Endothelial cell of umbilical vein (primary cell): ENCODE measurements at regions not wholly inside any gene's neighbourhood (a gene's known extent, or its start where the extent isn't known, plus 50 kb on each side); places are given as distances from the start of the nearest gene placed in this dataset.

ENCODE experiments used
- BruUV-seq: library from RNA; stranded (reverse); fragments of 400-500 nt; replicated peaks from 2 replicates; lab custom pipeline; 2021; lab: Mats Ljungman, UMichigan
- CTCF ChIA-PET: fragments of 300-600, 350-600 bp; sonication (Branson Sonifier 250); formaldehyde crosslinking; loops from one replicate; lab custom pipeline; 2021; ENCODE audit warnings: antibody characterized with exemption, inconsistent platforms; lab: Charles Lee
- POLR2A ChIA-PET: fragments of 300-600, 350-600 bp; sonication (Branson Sonifier 250); formaldehyde crosslinking; loops from one replicate; lab custom pipeline; 2021; ENCODE audit warnings: antibody characterized with exemption, inconsistent platforms; lab: Charles Lee
- DNase-seq: peaks from one replicate; pipeline ENCODE4 v3.0.0-alpha.2; 2011; ENCODE audit warnings: low read depth, low spot score
- FAIRE-seq: peaks from 2 replicates; lab custom pipeline; 2011; peaks lifted over from hg19 to GRCh38; lab: Jason Lieb, UNC
- H2AFZ ChIP-seq: 2 replicates; pipeline ENCODE4 v1.6.0; 2012; ENCODE audit warnings: low read depth, low read length, control low read depth, inconsistent platforms
- H3K27ac ChIP-seq: 2 replicates; pipeline ENCODE4 v1.5.1; 2011; ENCODE audit warnings: low read depth, mild to moderate bottlenecking, control low read depth, low read length, moderate library complexity; ENCODE audit not compliant: insufficient read depth
- H3K27me3 ChIP-seq, 2 experiments: 2 replicates each; pipeline versions ENCODE4 v1.6.0 to v1.6.1; 2011; ENCODE audit warnings: low read length in 2 of 2, mixed read lengths in 1 of 2; ENCODE audit not compliant: control insufficient read depth in 2 of 2, insufficient read depth in 2 of 2
- H3K36me3 ChIP-seq, 2 experiments: 2 replicates in 1 of 2; 3 replicates in 1 of 2; pipeline ENCODE4 v1.5.1; 2011; ENCODE audit warnings: low read length in 2 of 2, mild to moderate bottlenecking in 1 of 2, moderate library complexity in 1 of 2; ENCODE audit not compliant: control insufficient read depth in 2 of 2, insufficient read depth in 2 of 2; ENCODE audit errors: extremely low read depth in 1 of 2
- H3K4me1 ChIP-seq: 3 replicates; pipeline ENCODE4 v1.5.1; 2011; ENCODE audit warnings: mild to moderate bottlenecking, low read length; ENCODE audit not compliant: control insufficient read depth, insufficient read depth; ENCODE audit errors: extremely low read depth
- H3K4me2 ChIP-seq: 2 replicates; pipeline ENCODE4 v1.6.1; 2011; ENCODE audit warnings: low read length, control low read depth, mixed read lengths; ENCODE audit not compliant: insufficient read depth
- H3K4me3 ChIP-seq, 3 experiments: fragments of 200-600 bp in 1 of 3; sonication (generic), shearing (Covaris generic) in 1 of 3; replicated peaks in 1 of 3; 2 replicates each; pipeline ENCODE4 v1.5.1; 2011 to 2016; ENCODE audit warnings: control low read depth in 3 of 3, low read length in 3 of 3, mild to moderate bottlenecking in 2 of 3, inconsistent platforms in 1 of 3, low read depth in 1 of 3, moderate library complexity in 1 of 3; ENCODE audit not compliant: insufficient read depth in 1 of 3
- H3K79me2 ChIP-seq: 2 replicates; pipeline ENCODE4 v1.6.0; 2012; ENCODE audit warnings: low read length, inconsistent platforms; ENCODE audit not compliant: control insufficient read depth, insufficient read depth
- H3K9ac ChIP-seq: replicated peaks from 2 replicates; pipeline ENCODE3; 2011; ENCODE audit warnings: low read length, control low read depth; ENCODE audit not compliant: insufficient read depth; ENCODE audit errors: extremely low read depth
- H3K9me1 ChIP-seq: replicated peaks from 3 replicates; pipeline ENCODE4 v1.6.0; 2011; ENCODE audit warnings: mild to moderate bottlenecking, low read length; ENCODE audit not compliant: control insufficient read depth, insufficient read depth; ENCODE audit errors: extremely low read depth
- H3K9me3 ChIP-seq: replicated peaks from 2 replicates; pipeline ENCODE4 v1.5.1; 2012; ENCODE audit warnings: low read length, inconsistent platforms; ENCODE audit not compliant: control insufficient read depth, insufficient read depth
- H4K20me1 ChIP-seq: replicated peaks from 2 replicates; pipeline ENCODE3; 2011; ENCODE audit warnings: mild to moderate bottlenecking, low read length; ENCODE audit not compliant: control insufficient read depth, insufficient read depth; ENCODE audit errors: extremely low read depth
- EZH2 ChIP-seq: IDR thresholded peaks from 2 replicates; pipeline ENCODE4 v1.6.1; 2012; ENCODE audit warnings: borderline replicate concordance, low read depth, mild to moderate bottlenecking, moderate library complexity, low read length, inconsistent platforms; ENCODE audit not compliant: severe bottlenecking
- FOS ChIP-seq: IDR thresholded peaks from 2 replicates; pipeline ENCODE4 v1.6.1; 2011; ENCODE audit warnings: mild to moderate bottlenecking, low read length, moderate library complexity, borderline replicate concordance; ENCODE audit not compliant: insufficient read depth
- GATA2 ChIP-seq: IDR thresholded peaks from 2 replicates; pipeline ENCODE4 v1.7.0; 2011; ENCODE audit warnings: low read depth, mild to moderate bottlenecking, moderate library complexity, mixed read lengths, low read length; ENCODE audit not compliant: insufficient read length, insufficient read depth
- JUN ChIP-seq: IDR thresholded peaks from 2 replicates; pipeline ENCODE4 v1.6.1; 2011; ENCODE audit warnings: borderline replicate concordance, low read depth; ENCODE audit not compliant: insufficient read length, insufficient read depth
- MAX ChIP-seq: IDR thresholded peaks from 2 replicates; pipeline ENCODE4 v1.6.1; 2011; ENCODE audit not compliant: insufficient read depth, insufficient read length
- MYC ChIP-seq: IDR thresholded peaks from one replicate; pipeline ENCODE4 v1.6.1; 2011; ENCODE audit warnings: mild to moderate bottlenecking, low read depth, low read length
- POLR2A ChIP-seq: IDR thresholded peaks from 2 replicates; pipeline ENCODE4 v1.6.1; 2012; ENCODE audit warnings: low read depth, mild to moderate bottlenecking, control low read depth, low read length
- POLR2AphosphoS5 ChIP-seq: IDR thresholded peaks from 2 replicates; pipeline ENCODE4 v1.6.1; 2012; ENCODE audit warnings: low read depth, mild to moderate bottlenecking, control low read depth, low read length, moderate library complexity; ENCODE audit not compliant: insufficient read depth
- dilution Hi-C: fragments of 300-500 bp; cut with MboI; formaldehyde crosslinking; loops from one replicate; pipeline ENCODE4 v1.15.0; 2019; ENCODE audit warnings: low sequenced_read_pairs; ENCODE audit not compliant: extremely low pct_ligation_motif_present
- intact Hi-C: fragments of 100-400 bp; cut with micrococcal nuclease; formaldehyde crosslinking; loops from one replicate; pipeline ENCODE4 v1.10.0; 2022
- TF ChIP-seq, protein P1 (sequence below), 2 donors: IDR thresholded peaks; 1 replicate in 1 of 2; 2 replicates in 1 of 2; pipeline ENCODE4 v1.5.1; 2011; ENCODE audit warnings: low read length in 2 of 2, mild to moderate bottlenecking in 2 of 2, moderate library complexity in 2 of 2, control low read depth in 1 of 2, inconsistent platforms in 1 of 2, low read depth in 1 of 2; ENCODE audit not compliant: insufficient read depth in 1 of 2; ENCODE audit errors: extremely low read depth in 1 of 2

- Histone ChIP-seq H3K9me1 (no peaks in the 10 kb centered on the region), H3K27me3 (no peaks in the 10 kb centered on the region), H3K9ac (no peak overlapping the region), H3K4me1 (no peaks in the 10 kb centered on the region), H4K20me1 (no peaks in the 10 kb centered on the region), H3K4me3 (no peak overlapping the region), H3K4me2 (no peak overlapping the region), H2AFZ (no peak overlapping the region), H3K27ac (no peak overlapping the region), H3K9me3 (peaks cover 3% of the 10 kb centered on the region), H3K79me2 (no peaks in the 10 kb centered on the region), H3K36me3 (no peaks in the 10 kb centered on the region)
- FAIRE-seq (no peak), DNase-seq (no peak)
- intact Hi-C loops (no loop called here), dilution Hi-C loops (no loop called here)
- ChIA-PET POLR2A (no interaction called here), CTCF (no interaction called here)
- no TSS peak for BruUV-seq
- TF ChIP-seq MAX (no peak), POLR2AphosphoS5 (no peak), JUN (no peak), EZH2 (no peak), MYC (no peak), GATA2 (no peak)
These were observed 190.9 kb downstream of the SHOX start for GRCh38 chrX:821327-822107.

- H2AFZ ChIP-seq: no peak overlapping the region
- intact Hi-C loops: no loop called here
- H3K27me3 ChIP-seq: no peaks in the 10 kb centered on the region
- no TSS peak for BruUV-seq
- no peak overlapping the region for H3K4me2 ChIP-seq
- no peaks in the 10 kb centered on the region for H3K4me1 ChIP-seq
- CTCF ChIA-PET: no interaction called here
- H3K79me2 ChIP-seq: no peaks in the 10 kb centered on the region
- H3K36me3 ChIP-seq: no peaks in the 10 kb centered on the region
- dilution Hi-C loops: no loop called here
- H4K20me1 ChIP-seq: no peaks in the 10 kb centered on the region
- POLR2A ChIA-PET: no interaction called here
- FAIRE-seq (no peak), DNase-seq (no peak)
- no peaks in the 10 kb centered on the region for H3K9me1 ChIP-seq
- H3K27ac ChIP-seq: no peak overlapping the region
- no peak overlapping the region for H3K4me3 ChIP-seq
- no peak for TF ChIP-seq POLR2A
- no peak for TF ChIP-seq JUN
- TF ChIP-seq GATA2: no peak
- no peak for TF ChIP-seq MYC
- no peak for TF ChIP-seq POLR2AphosphoS5
- TF ChIP-seq FOS: no peak
- TF ChIP-seq, protein P1, sequence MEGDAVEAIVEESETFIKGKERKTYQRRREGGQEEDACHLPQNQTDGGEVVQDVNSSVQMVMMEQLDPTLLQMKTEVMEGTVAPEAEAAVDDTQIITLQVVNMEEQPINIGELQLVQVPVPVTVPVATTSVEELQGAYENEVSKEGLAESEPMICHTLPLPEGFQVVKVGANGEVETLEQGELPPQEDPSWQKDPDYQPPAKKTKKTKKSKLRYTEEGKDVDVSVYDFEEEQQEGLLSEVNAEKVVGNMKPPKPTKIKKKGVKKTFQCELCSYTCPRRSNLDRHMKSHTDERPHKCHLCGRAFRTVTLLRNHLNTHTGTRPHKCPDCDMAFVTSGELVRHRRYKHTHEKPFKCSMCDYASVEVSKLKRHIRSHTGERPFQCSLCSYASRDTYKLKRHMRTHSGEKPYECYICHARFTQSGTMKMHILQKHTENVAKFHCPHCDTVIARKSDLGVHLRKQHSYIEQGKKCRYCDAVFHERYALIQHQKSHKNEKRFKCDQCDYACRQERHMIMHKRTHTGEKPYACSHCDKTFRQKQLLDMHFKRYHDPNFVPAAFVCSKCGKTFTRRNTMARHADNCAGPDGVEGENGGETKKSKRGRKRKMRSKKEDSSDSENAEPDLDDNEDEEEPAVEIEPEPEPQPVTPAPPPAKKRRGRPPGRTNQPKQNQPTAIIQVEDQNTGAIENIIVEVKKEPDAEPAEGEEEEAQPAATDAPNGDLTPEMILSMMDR (IDR thresholded peaks at IDR 0.05; ENCODE audit: extremely low read depth in 1 of 2, insufficient read depth in 1 of 2, low read depth in 1 of 2, low read length in 2 of 2): no peak
- TF ChIP-seq EZH2: no peak
- no peak for TF ChIP-seq MAX
- H3K9me3 ChIP-seq: peaks cover 3% of the 10 kb centered on the region
- H3K9ac ChIP-seq: no peak overlapping the region
These were observed 189.1 kb downstream of the SHOX start for GRCh38 chrX:819684-820083.
